ENCODE measurements at regions not wholly inside any gene's neighbourhood (a gene's known extent, or its start where the extent isn't known, plus 50 kb on each side); places are given as distances from the start of the nearest gene placed in this dataset.

DNA sequence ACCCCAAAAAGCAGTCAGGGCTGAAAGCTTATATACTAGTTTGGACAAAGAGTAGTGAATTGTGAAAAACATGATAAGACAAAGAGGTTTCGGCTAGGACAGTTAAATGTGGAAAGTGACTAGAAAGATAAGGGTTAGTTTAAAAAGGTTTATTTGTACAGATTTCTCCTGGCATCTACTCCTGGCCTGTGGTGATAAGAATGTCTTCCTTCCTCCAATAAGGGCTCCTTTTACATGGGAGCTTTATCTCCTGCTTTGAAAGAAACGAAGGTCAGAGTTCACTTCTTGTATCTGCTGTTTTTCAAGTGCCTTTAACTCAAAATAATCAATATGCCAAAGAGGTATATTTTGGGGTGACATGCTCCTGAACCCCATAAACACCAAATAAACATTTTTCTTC is 776.1 kb upstream of the COX7C start:
- H3K4me1 Mint-ChIP-seq (ENCODE audit: insufficient read depth, unreplicated experiment) = no peaks in the 10 kb centered on the region
- H3K27me3 Mint-ChIP-seq (ENCODE audit: insufficient read depth, unreplicated experiment) = no peaks in the 10 kb centered on the region
- no peak overlapping the region for H3K27ac Mint-ChIP-seq (ENCODE audit: low read depth, unreplicated experiment)
- H3K36me3 Mint-ChIP-seq (ENCODE audit: insufficient read depth, unreplicated experiment) = no peaks in the 10 kb centered on the region
- H3K9me3 Mint-ChIP-seq (ENCODE audit: unreplicated experiment) = peaks cover 17% of the 10 kb centered on the region
- no peak overlapping the region for H3K4me3 Mint-ChIP-seq (ENCODE audit: unreplicated experiment)
- DNase-seq (ENCODE audit: unreplicated experiment) = no peak
- TF ChIP-seq, protein P1, sequence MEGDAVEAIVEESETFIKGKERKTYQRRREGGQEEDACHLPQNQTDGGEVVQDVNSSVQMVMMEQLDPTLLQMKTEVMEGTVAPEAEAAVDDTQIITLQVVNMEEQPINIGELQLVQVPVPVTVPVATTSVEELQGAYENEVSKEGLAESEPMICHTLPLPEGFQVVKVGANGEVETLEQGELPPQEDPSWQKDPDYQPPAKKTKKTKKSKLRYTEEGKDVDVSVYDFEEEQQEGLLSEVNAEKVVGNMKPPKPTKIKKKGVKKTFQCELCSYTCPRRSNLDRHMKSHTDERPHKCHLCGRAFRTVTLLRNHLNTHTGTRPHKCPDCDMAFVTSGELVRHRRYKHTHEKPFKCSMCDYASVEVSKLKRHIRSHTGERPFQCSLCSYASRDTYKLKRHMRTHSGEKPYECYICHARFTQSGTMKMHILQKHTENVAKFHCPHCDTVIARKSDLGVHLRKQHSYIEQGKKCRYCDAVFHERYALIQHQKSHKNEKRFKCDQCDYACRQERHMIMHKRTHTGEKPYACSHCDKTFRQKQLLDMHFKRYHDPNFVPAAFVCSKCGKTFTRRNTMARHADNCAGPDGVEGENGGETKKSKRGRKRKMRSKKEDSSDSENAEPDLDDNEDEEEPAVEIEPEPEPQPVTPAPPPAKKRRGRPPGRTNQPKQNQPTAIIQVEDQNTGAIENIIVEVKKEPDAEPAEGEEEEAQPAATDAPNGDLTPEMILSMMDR (IDR thresholded peaks at IDR 0.05; ENCODE audit: unreplicated experiment) = no peak
- ChIA-PET CTCF (no interaction called here), POLR2A (no interaction called here)
- intact Hi-C loops (cut with micrococcal nuclease) = no loop called here
- no TSS peak for BruUV-seq (replicated peaks)

DNA sequence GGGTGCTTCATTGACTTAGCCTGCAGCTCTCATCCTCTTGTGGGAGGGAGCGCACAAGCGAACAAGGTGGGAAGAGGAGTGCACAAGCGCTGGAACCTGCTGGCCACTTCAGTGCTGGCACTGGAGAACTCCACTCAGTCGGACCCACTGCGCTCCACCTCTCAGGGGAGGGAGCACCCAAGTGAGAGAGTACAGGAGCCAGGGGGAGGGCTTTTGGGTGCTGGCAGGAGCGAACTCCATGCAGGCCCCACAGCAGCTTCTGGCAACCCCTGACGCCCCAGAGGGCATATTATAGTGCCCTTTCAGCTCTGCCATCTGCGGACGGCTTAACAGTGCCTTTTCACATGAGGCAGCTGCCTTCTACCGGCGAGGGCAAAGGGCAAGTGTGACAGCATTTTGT is 774.2 kb upstream of the COX7C start:
- ChIA-PET CTCF (no interaction called here), POLR2A (no interaction called here)
- no peak for DNase-seq (ENCODE audit: unreplicated experiment)
- intact Hi-C loops (cut with micrococcal nuclease) = no loop called here
- H3K36me3 Mint-ChIP-seq (ENCODE audit: insufficient read depth, unreplicated experiment) = no peaks in the 10 kb centered on the region
- TF ChIP-seq, protein P1 (IDR thresholded peaks at IDR 0.05; ENCODE audit: unreplicated experiment) = no peak
- H3K4me1 Mint-ChIP-seq (ENCODE audit: insufficient read depth, unreplicated experiment) = no peaks in the 10 kb centered on the region
- no peak overlapping the region for H3K4me3 Mint-ChIP-seq (ENCODE audit: unreplicated experiment)
- no peak overlapping the region for H3K27ac Mint-ChIP-seq (ENCODE audit: low read depth, unreplicated experiment)
- no peaks in the 10 kb centered on the region for H3K27me3 Mint-ChIP-seq (ENCODE audit: insufficient read depth, unreplicated experiment)
- peaks cover 24% of the 10 kb centered on the region for H3K9me3 Mint-ChIP-seq (ENCODE audit: unreplicated experiment)
- BruUV-seq (replicated peaks) = no TSS peak

DNA sequence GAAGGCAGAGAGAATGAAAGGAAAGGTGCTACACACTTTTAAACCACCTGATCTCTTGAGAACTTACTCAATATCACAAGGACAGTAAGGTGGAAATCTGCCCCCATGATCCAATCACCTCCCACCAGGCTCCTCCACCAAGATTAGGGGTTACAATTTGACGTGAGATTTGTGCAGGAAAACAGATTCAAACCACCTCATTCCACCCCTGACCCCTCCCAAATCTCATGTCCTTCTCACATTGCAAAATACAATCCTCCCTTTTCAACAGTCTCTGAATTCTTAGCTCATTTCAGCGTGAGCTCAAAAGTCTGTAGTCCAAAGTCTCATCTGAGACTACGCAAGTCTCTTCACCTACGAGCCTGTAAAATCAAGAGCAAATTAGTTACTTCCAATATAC is 768.3 kb upstream of the COX7C start:
- no TSS peak for BruUV-seq (replicated peaks)
- intact Hi-C loops (cut with micrococcal nuclease) = no loop called here
- Mint-ChIP-seq H3K27ac (ENCODE audit: low read depth, unreplicated experiment) (no peak overlapping the region), H3K4me1 (ENCODE audit: insufficient read depth, unreplicated experiment) (no peaks in the 10 kb centered on the region), H3K27me3 (ENCODE audit: insufficient read depth, unreplicated experiment) (no peaks in the 10 kb centered on the region), H3K9me3 (ENCODE audit: unreplicated experiment) (peaks cover 24% of the 10 kb centered on the region), H3K36me3 (ENCODE audit: insufficient read depth, unreplicated experiment) (no peaks in the 10 kb centered on the region), H3K4me3 (ENCODE audit: unreplicated experiment) (no peak overlapping the region)
- TF ChIP-seq, protein P1 (IDR thresholded peaks at IDR 0.05; ENCODE audit: unreplicated experiment) = no peak
- DNase-seq (ENCODE audit: unreplicated experiment) = no peak
- CTCF ChIA-PET = interaction anchor here (0.6 kb wide), 2 partner anchors 10 to 114 kb away, joined by 3 to 4 read pairs; no protein-coding TSS in a partner anchor
- POLR2A ChIA-PET = no interaction called here

DNA sequence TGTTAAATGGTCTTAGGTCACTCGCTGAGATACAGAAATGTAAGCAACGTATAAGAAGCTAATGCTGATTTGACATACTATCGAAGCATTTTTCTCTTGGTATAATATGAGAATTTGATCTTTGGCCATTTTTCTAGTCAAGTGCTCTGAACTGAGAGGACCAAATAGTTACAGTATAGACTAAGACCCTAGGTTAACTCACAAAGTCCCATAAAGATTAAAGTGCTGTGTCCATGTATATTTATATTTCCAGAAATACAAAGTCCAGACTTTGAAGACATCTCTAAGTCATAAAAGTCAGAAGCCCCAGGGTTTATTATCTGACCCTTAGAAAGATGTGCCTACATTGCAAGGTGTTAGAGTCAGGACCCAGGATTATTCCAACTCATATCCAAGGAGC is 752.4 kb upstream of the COX7C start:
- Mint-ChIP-seq H3K4me1 (ENCODE audit: insufficient read depth, unreplicated experiment) (no peaks in the 10 kb centered on the region), H3K36me3 (ENCODE audit: insufficient read depth, unreplicated experiment) (peaks cover 6% of the 10 kb centered on the region), H3K9me3 (ENCODE audit: unreplicated experiment) (peaks cover 17% of the 10 kb centered on the region), H3K27ac (ENCODE audit: low read depth, unreplicated experiment) (no peak overlapping the region), H3K27me3 (ENCODE audit: insufficient read depth, unreplicated experiment) (no peaks in the 10 kb centered on the region), H3K4me3 (ENCODE audit: unreplicated experiment) (no peak overlapping the region)
- intact Hi-C loops (cut with micrococcal nuclease) = no loop called here
- DNase-seq (ENCODE audit: unreplicated experiment) = no peak
- no TSS peak for BruUV-seq (replicated peaks)
- POLR2A ChIA-PET = no interaction called here
- CTCF ChIA-PET = no interaction called here
- TF ChIP-seq, protein P1 (IDR thresholded peaks at IDR 0.05; ENCODE audit: unreplicated experiment) = no peak

Data from MCF 10A (cell line).